ENCODE measurements at regions not wholly inside any gene's neighbourhood (a gene's known extent, or its start where the extent isn't known, plus 50 kb on each side); places are given as distances from the start of the nearest gene placed in this dataset.

GRCh38 chr13:22821589-22821988 is 359.2 kb upstream of the SGCG start:
- Histone ChIP-seq H3K4me1 (ENCODE audit: insufficient read depth, low read length, poor library complexity, severe bottlenecking) (no peaks in the 10 kb centered on the region), H4K20me1 (ENCODE audit: insufficient read depth, low read length, poor library complexity, severe bottlenecking) (no peaks in the 10 kb centered on the region), H3K9me2 (replicated peaks; ENCODE audit: low read depth, low read length) (no peaks in the 10 kb centered on the region), H3K4me2 (ENCODE audit: low read depth, low read length, poor library complexity, severe bottlenecking) (no peak overlapping the region), H3K36me3 (ENCODE audit: insufficient read depth, low read length) (no peaks in the 10 kb centered on the region), H3K9ac (ENCODE audit: low read depth, low read length, poor library complexity, severe bottlenecking) (no peak overlapping the region), H3K27me3 (ENCODE audit: insufficient read depth, low read length, poor library complexity, severe bottlenecking) (no peaks in the 10 kb centered on the region), H3K9me3 (ENCODE audit: insufficient read depth, low read depth, low read length) (no peaks in the 10 kb centered on the region), H3F3A (ENCODE audit: low read depth) (no peaks in the 10 kb centered on the region), H3K4me3 (ENCODE audit: low read length, poor library complexity, severe bottlenecking) (no peak overlapping the region), H3K79me2 (ENCODE audit: insufficient read depth, low read length) (no peaks in the 10 kb centered on the region), H2AFZ (ENCODE audit: low read length) (no peak overlapping the region)
- no peak for TF ChIP-seq CTCF (conservative IDR thresholded peaks at IDR 0.05; ENCODE audit: low read length)
- no peak for TF ChIP-seq EZH2phosphoT487 (IDR thresholded peaks at IDR 0.05; ENCODE audit: borderline replicate concordance)

DNA sequence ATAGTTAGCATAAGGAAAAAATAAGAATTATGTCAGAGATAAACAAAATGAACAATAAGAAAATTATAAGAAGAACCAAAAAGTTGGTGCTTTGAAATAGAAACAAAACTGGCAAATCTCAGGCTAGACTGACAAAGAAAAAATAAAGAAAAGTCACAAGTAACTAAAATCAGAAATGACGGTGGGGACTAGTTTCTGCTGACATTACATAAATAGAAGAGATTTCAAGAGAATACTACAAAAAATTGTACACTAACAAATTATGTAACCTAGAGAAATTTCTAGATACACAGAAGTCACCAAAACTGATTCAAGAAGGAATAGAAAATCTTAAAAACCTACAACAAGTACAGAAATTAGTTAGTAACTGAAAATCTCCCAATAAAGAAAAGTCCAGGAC is 355.6 kb upstream of the SGCG start:
- no peaks in the 10 kb centered on the region for H3F3A ChIP-seq (ENCODE audit: low read depth)
- H3K36me3 ChIP-seq (ENCODE audit: insufficient read depth, low read length): no peaks in the 10 kb centered on the region
- no peaks in the 10 kb centered on the region for H4K20me1 ChIP-seq (ENCODE audit: insufficient read depth, low read length, poor library complexity, severe bottlenecking)
- H3K27me3 ChIP-seq (ENCODE audit: insufficient read depth, low read length, poor library complexity, severe bottlenecking): no peaks in the 10 kb centered on the region
- no peaks in the 10 kb centered on the region for H3K4me1 ChIP-seq (ENCODE audit: insufficient read depth, low read length, poor library complexity, severe bottlenecking)
- no peaks in the 10 kb centered on the region for H3K9me3 ChIP-seq (ENCODE audit: insufficient read depth, low read depth, low read length)
- no peak overlapping the region for H2AFZ ChIP-seq (ENCODE audit: low read length)
- no peak overlapping the region for H3K4me3 ChIP-seq (ENCODE audit: low read length, poor library complexity, severe bottlenecking)
- TF ChIP-seq CTCF (conservative IDR thresholded peaks at IDR 0.05; ENCODE audit: low read length): no peak
- TF ChIP-seq EZH2phosphoT487 (IDR thresholded peaks at IDR 0.05; ENCODE audit: borderline replicate concordance): no peak
- H3K79me2 ChIP-seq (ENCODE audit: insufficient read depth, low read length): no peaks in the 10 kb centered on the region
- no peak overlapping the region for H3K9ac ChIP-seq (ENCODE audit: low read depth, low read length, poor library complexity, severe bottlenecking)
- no peaks in the 10 kb centered on the region for H3K9me2 ChIP-seq (replicated peaks; ENCODE audit: low read depth, low read length)
- no peak overlapping the region for H3K4me2 ChIP-seq (ENCODE audit: low read depth, low read length, poor library complexity, severe bottlenecking)

- Histone ChIP-seq H3K4me1 (ENCODE audit: insufficient read depth, low read length, poor library complexity, severe bottlenecking) (no peaks in the 10 kb centered on the region), H3K36me3 (ENCODE audit: insufficient read depth, low read length) (no peaks in the 10 kb centered on the region), H3K9ac (ENCODE audit: low read depth, low read length, poor library complexity, severe bottlenecking) (no peak overlapping the region), H3K9me3 (ENCODE audit: insufficient read depth, low read depth, low read length) (no peaks in the 10 kb centered on the region), H3F3A (ENCODE audit: low read depth) (no peaks in the 10 kb centered on the region), H3K79me2 (ENCODE audit: insufficient read depth, low read length) (no peaks in the 10 kb centered on the region), H3K4me3 (ENCODE audit: low read length, poor library complexity, severe bottlenecking) (no peak overlapping the region), H3K9me2 (replicated peaks; ENCODE audit: low read depth, low read length) (no peaks in the 10 kb centered on the region), H3K27me3 (ENCODE audit: insufficient read depth, low read length, poor library complexity, severe bottlenecking) (no peaks in the 10 kb centered on the region), H4K20me1 (ENCODE audit: insufficient read depth, low read length, poor library complexity, severe bottlenecking) (no peaks in the 10 kb centered on the region), H3K4me2 (ENCODE audit: low read depth, low read length, poor library complexity, severe bottlenecking) (no peak overlapping the region), H2AFZ (ENCODE audit: low read length) (no peak overlapping the region)
- TF ChIP-seq CTCF (conservative IDR thresholded peaks at IDR 0.05; ENCODE audit: low read length): no peak
- TF ChIP-seq EZH2phosphoT487 (IDR thresholded peaks at IDR 0.05; ENCODE audit: borderline replicate concordance): no peak
Measured at GRCh38 chr13:22828081-22828480, 352.7 kb upstream of the SGCG start.
